ENCODE measurements at regions not wholly inside any gene's neighbourhood (a gene's known extent, or its start where the extent isn't known, plus 50 kb on each side); places are given as distances from the start of the nearest gene placed in this dataset.

GRCh38 chr4:151888367-151888866 is 127.6 kb upstream of the GATB start:
- no peak for DNase-seq (ENCODE audit: low read depth in 3 of 3)

- no peak for DNase-seq (ENCODE audit: low read depth in 3 of 3)
Observed at GRCh38 chr4:151887816-151888180, 127.0 kb upstream of the GATB start.

DNA sequence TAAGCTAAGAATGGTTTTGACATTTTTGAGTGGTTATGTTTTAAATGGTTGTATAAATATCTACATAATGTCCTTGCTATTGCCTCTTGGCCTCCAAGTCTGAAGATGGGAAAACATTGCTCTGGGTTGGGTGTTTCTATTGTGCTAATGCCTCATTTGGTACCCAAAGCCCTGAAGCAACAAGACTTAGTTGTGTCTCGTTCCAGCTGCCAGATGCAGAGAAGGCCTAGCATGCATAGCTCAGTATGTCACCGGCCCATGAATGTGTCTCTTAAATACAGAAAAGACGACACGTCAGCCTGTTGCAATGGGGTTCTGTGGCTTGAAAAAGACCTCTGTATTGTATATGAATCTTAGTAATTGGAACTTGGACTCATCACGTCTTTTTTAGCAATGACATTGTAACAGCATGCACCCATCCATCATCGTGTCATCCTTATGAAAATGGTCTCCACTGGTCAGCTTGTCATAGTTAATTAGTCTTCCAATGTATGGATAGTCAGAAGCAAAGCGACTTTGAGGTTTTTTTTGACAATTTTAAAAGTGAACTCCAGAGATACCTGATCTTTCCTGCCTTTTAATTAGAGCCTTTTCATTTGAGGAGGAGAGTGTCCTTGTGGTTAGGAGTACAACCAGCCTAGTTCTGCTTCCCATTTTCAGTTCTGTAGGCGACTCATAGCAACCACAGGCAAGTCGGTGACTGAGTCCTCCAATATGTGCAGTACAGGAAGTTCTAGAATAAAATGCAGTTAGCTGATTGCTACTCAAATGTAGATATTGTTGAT is 126.4 kb upstream of the GATB start:
- DNase-seq (ENCODE audit: low read depth in 3 of 3), result no peak

- no peak for DNase-seq (ENCODE audit: low read depth in 3 of 3)
Observed at GRCh38 chr4:151885123-151885522, 124.3 kb upstream of the GATB start.

DNA sequence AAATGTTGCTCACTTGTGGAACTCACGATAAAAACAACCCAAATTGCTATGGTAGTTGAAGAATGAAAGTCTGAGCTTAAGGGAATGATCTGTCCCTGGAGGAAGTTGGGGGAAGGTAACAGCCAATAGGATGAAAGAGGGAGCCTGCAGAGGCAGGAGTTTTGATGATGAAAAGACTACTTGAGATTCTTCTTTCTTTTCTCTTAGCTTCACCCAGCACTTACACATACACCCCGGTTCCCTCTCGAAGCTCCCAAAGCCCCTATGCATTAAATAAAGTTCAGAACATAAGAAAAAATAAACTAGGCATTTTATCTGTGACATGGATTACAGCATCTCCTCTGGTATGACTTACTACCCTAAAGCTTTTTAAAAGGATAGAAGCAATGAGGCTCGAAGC is 122.9 kb upstream of the GATB start:
- no peak for DNase-seq (ENCODE audit: low read depth in 3 of 3)

DNA sequence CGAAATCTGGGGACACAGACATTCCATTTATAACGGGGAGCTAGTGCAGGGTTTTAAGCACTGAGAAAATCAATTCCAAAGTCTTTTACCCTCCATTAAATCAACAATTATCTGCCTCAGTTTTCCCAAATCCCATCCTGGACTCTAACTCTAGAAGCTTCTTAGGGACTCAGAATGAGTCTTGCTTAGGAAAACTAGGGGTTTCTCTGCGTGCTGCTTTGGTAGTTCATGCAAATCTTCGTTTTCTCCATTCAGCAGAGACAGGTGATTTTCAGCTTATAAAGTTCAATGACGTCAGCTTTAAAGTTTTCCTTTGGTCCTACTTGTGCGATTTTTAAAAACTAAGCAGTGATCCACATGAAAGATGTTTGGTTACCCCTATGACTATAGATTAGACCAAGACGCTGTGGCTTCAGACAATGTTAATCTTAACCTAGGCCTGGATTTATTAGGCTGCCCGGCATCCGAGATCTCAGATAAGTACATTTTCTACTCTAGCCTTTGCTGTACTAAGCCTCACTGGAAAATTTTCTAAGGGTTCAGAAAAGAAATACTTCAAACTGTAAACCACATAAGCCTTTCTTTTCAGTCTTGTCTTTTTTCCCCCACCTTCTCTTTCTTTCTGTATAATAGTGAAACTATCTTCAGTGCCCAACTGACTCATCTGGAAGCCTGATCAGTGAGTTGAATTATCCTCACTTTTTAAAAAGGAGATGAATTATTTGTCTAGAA is 121.4 kb upstream of the GATB start:
- DNase-seq (ENCODE audit: low read depth in 3 of 3), result peak in 1 of 3 experiments; percentile 10

DNA sequence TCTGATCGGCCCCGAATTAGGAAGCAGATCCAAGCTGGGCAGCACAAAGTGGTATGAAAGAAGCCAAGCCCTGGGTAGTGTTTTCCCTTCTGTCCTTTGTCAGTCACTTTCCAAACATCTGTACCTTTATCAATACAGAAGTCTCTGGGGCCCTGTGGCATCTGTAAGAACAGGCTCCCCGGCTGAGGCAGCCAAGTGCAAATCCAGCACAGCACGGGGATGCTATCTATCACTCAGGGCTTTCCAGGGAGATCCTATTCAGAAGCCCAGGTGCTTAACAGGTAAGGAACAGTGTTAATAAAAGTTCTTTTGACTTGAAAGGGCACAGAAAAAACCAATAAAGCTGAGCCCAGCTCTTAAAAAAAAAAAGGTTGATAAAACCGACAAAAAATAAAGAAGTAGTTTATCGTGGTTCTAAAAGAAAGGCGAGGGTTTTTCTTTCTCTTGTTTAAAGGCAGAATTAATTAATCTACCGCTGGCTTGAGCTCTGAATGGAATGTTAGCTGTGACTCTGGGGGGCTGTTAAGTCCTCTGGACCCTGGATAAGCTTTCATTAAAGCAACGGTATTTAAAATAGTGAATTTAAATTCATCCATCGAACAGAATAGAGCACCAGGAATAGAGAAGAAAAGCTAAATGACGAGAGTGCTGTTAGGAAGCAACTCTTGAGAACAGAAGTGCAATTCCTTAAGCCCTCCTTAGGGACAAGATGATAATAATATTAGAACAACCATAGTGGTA is 119.1 kb upstream of the GATB start:
- DNase-seq (ENCODE audit: low read depth in 3 of 3), result no peak

DNA sequence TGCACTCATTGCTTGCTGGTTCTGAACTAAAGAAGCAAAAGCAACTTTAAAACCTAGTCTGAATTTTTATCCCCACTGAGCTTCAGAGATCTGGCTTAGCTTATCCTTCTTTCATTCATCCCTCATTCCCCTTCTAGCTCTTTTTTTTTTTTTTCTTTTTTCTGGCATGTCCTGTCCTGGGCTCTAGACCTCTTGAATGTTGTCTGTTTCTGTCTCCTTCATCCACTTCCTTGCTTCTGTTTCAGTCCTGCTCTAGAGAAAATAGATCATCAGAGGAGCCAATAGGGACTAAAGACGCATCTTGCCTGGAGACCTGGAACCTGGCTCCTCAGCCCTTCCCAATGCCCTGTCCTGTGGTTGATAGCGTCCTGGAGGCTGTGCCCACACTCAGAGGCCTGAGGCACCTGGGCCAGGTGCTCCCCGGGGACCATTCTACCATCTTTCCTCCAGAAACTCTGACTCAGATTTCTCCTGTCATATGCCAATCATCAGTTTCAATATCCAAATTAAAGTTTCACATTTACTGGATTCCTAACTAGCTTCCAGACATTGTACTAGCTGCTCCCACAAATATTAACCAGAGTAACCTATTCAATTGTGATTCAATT is 115.7 kb upstream of the GATB start:
- DNase-seq (ENCODE audit: low read depth in 3 of 3), result no peak

DNA sequence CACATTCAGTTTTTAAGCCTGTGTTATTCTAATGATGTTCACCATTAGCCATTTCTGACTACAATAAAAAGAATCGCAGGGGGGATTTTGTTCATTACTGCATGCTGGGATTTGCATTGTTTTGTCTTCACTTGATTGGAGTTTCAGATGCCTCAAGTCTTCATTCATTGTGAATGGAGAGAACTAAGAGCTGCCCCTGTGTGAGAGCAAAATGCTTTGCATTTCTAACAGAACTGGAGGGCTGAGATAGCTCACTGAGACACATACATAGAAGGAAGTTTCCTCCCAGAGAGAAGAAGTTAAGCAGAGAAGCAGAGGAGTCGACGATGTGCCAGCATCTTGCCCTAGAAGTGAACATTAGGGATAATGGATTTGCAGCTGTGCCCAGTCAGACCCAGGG is 113.5 kb upstream of the GATB start:
- DNase-seq (ENCODE audit: low read depth in 3 of 3), result no peak

GRCh38 chr4:151866592-151866918 is 105.7 kb upstream of the GATB start:
- DNase-seq (ENCODE audit: low read depth in 3 of 3), result no peak

DNA sequence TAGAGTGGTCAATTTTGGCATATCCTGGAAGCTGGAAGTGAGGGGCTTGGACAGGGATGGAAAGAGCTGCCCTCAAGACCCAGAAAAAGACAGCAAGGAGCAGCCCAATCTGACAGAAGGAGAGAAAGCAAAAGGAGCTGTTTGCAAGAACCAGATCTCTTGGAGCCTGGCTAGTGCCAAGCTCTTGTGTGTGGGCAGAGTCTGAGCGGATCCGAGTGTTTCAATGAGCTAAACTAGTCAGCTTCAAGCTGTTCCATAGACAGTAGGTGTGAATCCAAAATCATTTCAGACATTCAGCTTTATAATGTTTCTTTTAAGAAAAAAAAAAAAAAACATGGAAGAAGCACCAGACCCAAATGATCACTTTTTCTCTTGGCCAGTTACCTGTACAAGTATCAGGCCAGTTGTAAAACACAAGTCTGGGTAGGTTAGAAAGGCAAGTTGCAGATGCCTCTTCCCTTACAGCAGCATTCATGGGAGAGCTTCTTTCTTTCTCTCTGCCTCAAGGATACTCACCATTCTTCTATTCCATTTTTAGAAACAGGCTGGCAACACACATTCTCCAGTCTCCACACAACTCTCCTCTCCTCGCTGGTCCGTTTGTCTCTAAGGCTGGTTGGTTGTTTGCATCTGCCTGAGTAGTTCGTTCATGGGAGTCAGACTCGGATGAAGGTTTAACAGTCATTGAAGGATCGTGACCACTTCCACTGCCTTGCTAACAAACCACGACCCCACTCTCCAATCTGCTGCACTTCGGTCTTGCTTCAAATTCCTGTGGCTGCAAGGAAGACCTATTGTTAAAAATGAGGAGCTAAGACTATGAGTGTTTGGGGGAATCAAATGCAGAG is 105.2 kb upstream of the GATB start:
- no peak for DNase-seq (ENCODE audit: low read depth in 3 of 3)

GRCh38 chr4:151865312-151865711 is 104.5 kb upstream of the GATB start:
- DNase-seq (ENCODE audit: low read depth in 3 of 3), result no peak

GRCh38 chr4:151864068-151864467 is 103.3 kb upstream of the GATB start:
- DNase-seq (ENCODE audit: low read depth in 3 of 3), result no peak

DNA sequence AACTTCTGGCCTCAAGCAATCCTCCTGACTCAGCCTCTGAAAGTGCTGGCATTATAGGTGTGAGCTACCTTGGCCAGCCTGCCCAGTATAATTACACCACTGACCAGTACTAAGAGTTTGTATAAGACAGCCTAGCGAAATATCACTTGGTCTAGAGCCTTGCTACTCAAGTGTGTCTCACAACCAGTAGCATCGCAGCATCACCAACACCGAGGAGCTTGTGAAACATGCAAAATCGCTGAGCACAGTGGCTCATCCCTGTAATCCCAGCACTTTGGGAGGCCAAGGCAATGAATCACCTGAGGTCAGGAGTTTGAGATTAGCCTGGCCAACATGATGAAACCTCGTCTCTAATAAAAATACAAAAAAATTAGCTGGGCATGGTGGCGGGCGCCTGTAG is 102.0 kb upstream of the GATB start:
- no peak for DNase-seq (ENCODE audit: low read depth in 3 of 3)

DNA sequence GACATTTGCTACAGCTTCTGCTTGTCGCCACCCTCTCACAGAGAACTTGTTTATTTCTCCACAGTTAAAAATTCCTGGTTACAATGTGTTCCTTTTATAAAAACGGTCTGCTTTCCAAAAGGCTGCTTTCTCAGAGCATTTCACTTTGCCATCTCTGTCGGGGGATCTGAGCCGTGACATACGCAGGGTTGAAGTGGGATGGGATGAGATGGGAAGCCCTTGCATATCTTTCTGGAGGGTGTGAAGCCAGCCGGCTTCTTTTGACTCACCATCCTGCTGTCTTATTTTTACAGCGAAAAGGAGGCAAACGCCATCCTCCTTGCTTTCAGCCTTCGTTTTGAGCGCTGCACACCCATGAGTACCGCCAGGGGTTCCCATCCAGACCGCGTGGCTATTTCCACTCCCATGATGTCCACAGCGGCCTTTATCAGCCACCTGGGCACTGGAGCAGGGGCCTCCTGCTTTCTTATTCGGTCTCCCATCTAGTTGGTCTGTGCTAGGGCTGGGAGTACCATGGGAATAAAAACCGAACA is 99.8 kb upstream of the GATB start:
- no peak for DNase-seq (ENCODE audit: low read depth in 3 of 3)

GRCh38 chr4:151859641-151860040 is 98.8 kb upstream of the GATB start:
- no peak for DNase-seq (ENCODE audit: low read depth in 3 of 3)

GRCh38 chr4:151858356-151858755 is 97.5 kb upstream of the GATB start:
- DNase-seq (ENCODE audit: low read depth in 3 of 3), result no peak

- no peak for DNase-seq (ENCODE audit: low read depth in 3 of 3)
Observed at GRCh38 chr4:151857368-151857767, 96.6 kb upstream of the GATB start.

DNA sequence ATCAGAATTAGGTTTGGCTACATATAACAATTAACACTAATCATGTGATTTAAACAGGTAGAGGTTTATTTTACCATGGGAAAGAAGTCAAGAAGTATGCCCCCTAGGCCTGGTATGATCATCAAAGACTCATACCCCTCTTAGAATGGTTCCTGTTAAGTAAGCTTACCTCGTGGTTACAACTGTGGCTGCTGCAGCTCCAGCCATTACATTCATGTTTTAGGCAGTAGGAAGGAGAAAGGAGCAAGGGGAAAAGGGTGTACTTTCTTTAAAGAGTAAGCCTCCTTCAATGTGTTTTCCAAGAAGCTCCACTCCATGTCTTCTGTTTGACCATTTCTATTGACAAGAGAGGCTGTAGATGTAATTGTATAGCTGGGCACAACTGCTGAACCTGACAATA is 94.9 kb upstream of the GATB start:
- no peak for DNase-seq (ENCODE audit: low read depth in 3 of 3)

GRCh38 chr4:151854731-151855130 is 93.9 kb upstream of the GATB start:
- no peak for DNase-seq (ENCODE audit: low read depth in 3 of 3)

DNA sequence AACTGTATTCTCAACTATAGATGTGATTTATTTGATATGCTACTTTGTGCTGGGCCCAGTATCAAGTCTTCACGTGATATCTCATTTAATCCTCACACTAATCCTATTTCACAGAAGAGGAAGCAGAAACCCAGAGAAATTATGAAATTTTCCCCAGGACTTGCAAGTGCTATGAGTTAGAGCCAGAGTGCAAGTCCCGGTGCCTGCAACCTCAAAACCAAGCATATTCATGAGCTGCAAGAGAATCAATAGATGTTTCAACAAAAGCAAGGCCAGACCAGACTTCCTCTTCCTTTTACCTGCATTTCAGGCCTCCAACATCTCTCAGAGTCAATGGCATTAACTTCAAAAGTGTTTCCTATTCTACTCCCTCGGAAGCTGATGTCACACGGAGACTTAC is 92.2 kb upstream of the GATB start:
- no peak for DNase-seq (ENCODE audit: low read depth in 3 of 3)
